Neural progenitor cell (in vitro differentiated cells): ENCODE measurements at regions not wholly inside any gene's neighbourhood (a gene's known extent, or its start where the extent isn't known, plus 50 kb on each side); places are given as distances from the start of the nearest gene placed in this dataset.

ENCODE experiments used
- DNase-seq: peaks from one replicate; pipeline ENCODE4 v3.0.0-alpha.2; 2016; ENCODE audit warnings: low spot score
- H2AFZ ChIP-seq: fragments of 200-600 bp; sonication (generic); replicated peaks from 2 replicates; pipeline ENCODE4 v1.6.1; 2016; ENCODE audit warnings: antibody characterized with exemption
- H3F3A ChIP-seq: fragments of 200-600 bp; sonication (generic); 2 replicates; pipeline ENCODE4 v1.6.1; 2016; ENCODE audit warnings: antibody characterized with exemption, low read depth
- H3K27ac ChIP-seq: fragments of 200-600 bp; sonication (generic); 2 replicates; pipeline ENCODE4 v1.5.1; 2016; ENCODE audit warnings: mild to moderate bottlenecking
- H3K27me3 ChIP-seq: fragments of 200-600 bp; sonication (generic); 2 replicates; pipeline ENCODE4 v1.6.1; 2016; ENCODE audit warnings: mild to moderate bottlenecking, moderate library complexity
- H3K36me3 ChIP-seq: fragments of 200-600 bp; sonication (generic); 2 replicates; pipeline ENCODE4 v1.5.1; 2016
- H3K4me1 ChIP-seq: fragments of 200-600 bp; sonication (generic); 2 replicates; pipeline ENCODE4 v1.6.1; 2016; ENCODE audit warnings: mixed run types
- H3K4me2 ChIP-seq: fragments of 200-600 bp; sonication (generic); 2 replicates; pipeline ENCODE4 v1.6.1; 2016
- H3K4me3 ChIP-seq: fragments of 200-600 bp; sonication (generic); 2 replicates; pipeline ENCODE4 v1.5.1; 2016
- H3K79me2 ChIP-seq: fragments of 200-600 bp; sonication (generic); 2 replicates; pipeline ENCODE4 v1.6.1; 2016; ENCODE audit warnings: low read depth
- H3K9ac ChIP-seq: fragments of 200-600 bp; sonication (generic); 2 replicates; pipeline ENCODE4 v1.6.1; 2016
- H3K9me3 ChIP-seq: fragments of 200-600 bp; sonication (generic); 2 replicates; pipeline ENCODE4 v1.5.1; 2016; ENCODE audit warnings: low read depth
- H4K20me1 ChIP-seq: fragments of 200-600 bp; sonication (generic); 2 replicates; pipeline ENCODE4 v1.6.1; 2016; ENCODE audit warnings: low read depth
- H3K27ac Mint-ChIP-seq: 3 replicates; pipeline ENCODE4 v1.8.0; 2021; ENCODE audit warnings: mixed read lengths
- H3K27me3 Mint-ChIP-seq: 2 replicates; pipeline ENCODE4 v1.8.0; 2022; ENCODE audit warnings: low read depth, mild to moderate bottlenecking, inconsistent platforms, moderate library complexity, mixed read lengths; ENCODE audit not compliant: insufficient read depth
- H3K36me3 Mint-ChIP-seq: 3 replicates; pipeline ENCODE4 v1.8.0; 2021; ENCODE audit warnings: mixed read lengths
- H3K4me1 Mint-ChIP-seq: 3 replicates; pipeline ENCODE4 v1.8.0; 2021; ENCODE audit warnings: mixed read lengths
- H3K4me3 Mint-ChIP-seq: 3 replicates; pipeline ENCODE4 v1.8.0; 2021; ENCODE audit warnings: mild to moderate bottlenecking, moderate library complexity, mixed read lengths
- H3K9me3 Mint-ChIP-seq: 3 replicates; pipeline ENCODE4 v1.8.0; 2020; ENCODE audit warnings: mixed read lengths
- CTCF ChIP-seq: fragments of 200-600 bp; sonication (generic); IDR thresholded peaks from 2 replicates; pipeline ENCODE4 v1.5.1; 2017; ENCODE audit warnings: antibody characterized with exemption, mild to moderate bottlenecking
- EZH2 ChIP-seq: fragments of 200-600 bp; sonication (generic); IDR thresholded peaks from 2 replicates; pipeline ENCODE4 v1.6.1; 2017; ENCODE audit warnings: antibody characterized with exemption, mild to moderate bottlenecking, moderate library complexity
- EZH2phosphoT487 ChIP-seq: fragments of 200-600 bp; sonication (generic); IDR thresholded peaks from 2 replicates; pipeline ENCODE4 v1.6.1; 2017; ENCODE audit warnings: antibody characterized with exemption

GRCh38 chr15:97547381-97547780 lies 413.1 kb upstream of the ARRDC4 start:
- H3K4me2 ChIP-seq = no peak overlapping the region
- no peak overlapping the region for H2AFZ ChIP-seq
- H3K9ac ChIP-seq = no peak overlapping the region
- Mint-ChIP-seq H3K9me3 (peaks cover 5% of the 10 kb centered on the region), H3K4me1 (no peaks in the 10 kb centered on the region), H3K27ac (no peak overlapping the region), H3K36me3 (no peaks in the 10 kb centered on the region), H3K4me3 (no peak overlapping the region), H3K27me3 (peaks cover 2% of the 10 kb centered on the region)
- no peaks in the 10 kb centered on the region for H3K9me3 ChIP-seq
- no peak overlapping the region for H3K4me3 ChIP-seq
- TF ChIP-seq CTCF (no peak), EZH2phosphoT487 (no peak)
- H3K36me3 ChIP-seq = no peaks in the 10 kb centered on the region
- no peaks in the 10 kb centered on the region for H3K4me1 ChIP-seq
- H3K27ac ChIP-seq = no peak overlapping the region
- no peaks in the 10 kb centered on the region for H3K27me3 ChIP-seq
- no peaks in the 10 kb centered on the region for H4K20me1 ChIP-seq
- H3K79me2 ChIP-seq = no peaks in the 10 kb centered on the region
- DNase-seq = no peak
- H3F3A ChIP-seq = no peaks in the 10 kb centered on the region

GRCh38 chr15:97561529-97561928 lies 399.0 kb upstream of the ARRDC4 start:
- no peak overlapping the region for H3K4me3 ChIP-seq
- no peak overlapping the region for H3K4me3 Mint-ChIP-seq
- H3K27me3 ChIP-seq = no peaks in the 10 kb centered on the region
- no peak overlapping the region for H3K27ac ChIP-seq
- H3K36me3 ChIP-seq = no peaks in the 10 kb centered on the region
- no peaks in the 10 kb centered on the region for H3K9me3 Mint-ChIP-seq
- H3K4me1 Mint-ChIP-seq = no peaks in the 10 kb centered on the region
- no peak overlapping the region for H3K9ac ChIP-seq
- H3K27ac Mint-ChIP-seq = no peak overlapping the region
- H4K20me1 ChIP-seq = no peaks in the 10 kb centered on the region
- no peaks in the 10 kb centered on the region for H3F3A ChIP-seq
- TF ChIP-seq CTCF (no peak), EZH2 (no peak), EZH2phosphoT487 (no peak)
- H3K4me2 ChIP-seq = no peak overlapping the region
- H3K27me3 Mint-ChIP-seq = no peaks in the 10 kb centered on the region
- no peak for DNase-seq
- H2AFZ ChIP-seq = no peak overlapping the region
- H3K9me3 ChIP-seq = no peaks in the 10 kb centered on the region
- no peaks in the 10 kb centered on the region for H3K36me3 Mint-ChIP-seq
- H3K79me2 ChIP-seq = no peaks in the 10 kb centered on the region
- H3K4me1 ChIP-seq = no peaks in the 10 kb centered on the region

DNA sequence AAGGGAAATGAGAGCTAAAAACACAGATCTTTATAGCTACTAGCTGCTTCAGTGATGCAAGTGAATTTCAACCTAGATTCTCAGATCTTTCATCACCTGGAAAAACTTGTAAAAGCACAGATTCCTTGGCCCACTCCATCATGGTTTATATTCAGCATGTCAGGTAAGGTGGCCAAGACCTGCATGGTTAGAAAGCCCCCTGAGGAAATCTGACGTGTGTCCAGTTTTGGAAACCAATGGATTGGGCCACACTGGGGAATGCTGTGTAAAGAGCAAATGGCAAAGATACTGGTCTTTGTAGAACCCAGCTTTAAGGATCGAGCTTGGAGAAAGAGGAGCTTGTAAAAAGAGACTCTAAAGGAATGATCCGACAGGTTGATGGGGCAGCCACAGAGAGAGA lies 397.0 kb upstream of the ARRDC4 start:
- Histone ChIP-seq H3K79me2 (no peaks in the 10 kb centered on the region), H3K4me1 (no peaks in the 10 kb centered on the region), H3K9ac (no peak overlapping the region), H3K27ac (no peak overlapping the region), H4K20me1 (no peaks in the 10 kb centered on the region), H3F3A (no peaks in the 10 kb centered on the region), H2AFZ (no peak overlapping the region), H3K36me3 (no peaks in the 10 kb centered on the region), H3K4me2 (no peak overlapping the region), H3K27me3 (no peaks in the 10 kb centered on the region), H3K4me3 (no peak overlapping the region), H3K9me3 (no peaks in the 10 kb centered on the region)
- H3K27ac Mint-ChIP-seq = no peak overlapping the region
- DNase-seq = no peak
- H3K9me3 Mint-ChIP-seq = no peaks in the 10 kb centered on the region
- H3K27me3 Mint-ChIP-seq = no peaks in the 10 kb centered on the region
- no peaks in the 10 kb centered on the region for H3K4me1 Mint-ChIP-seq
- TF ChIP-seq CTCF = no peak
- TF ChIP-seq EZH2phosphoT487 = no peak
- no peak for TF ChIP-seq EZH2
- H3K4me3 Mint-ChIP-seq = no peak overlapping the region
- H3K36me3 Mint-ChIP-seq = no peaks in the 10 kb centered on the region

DNA sequence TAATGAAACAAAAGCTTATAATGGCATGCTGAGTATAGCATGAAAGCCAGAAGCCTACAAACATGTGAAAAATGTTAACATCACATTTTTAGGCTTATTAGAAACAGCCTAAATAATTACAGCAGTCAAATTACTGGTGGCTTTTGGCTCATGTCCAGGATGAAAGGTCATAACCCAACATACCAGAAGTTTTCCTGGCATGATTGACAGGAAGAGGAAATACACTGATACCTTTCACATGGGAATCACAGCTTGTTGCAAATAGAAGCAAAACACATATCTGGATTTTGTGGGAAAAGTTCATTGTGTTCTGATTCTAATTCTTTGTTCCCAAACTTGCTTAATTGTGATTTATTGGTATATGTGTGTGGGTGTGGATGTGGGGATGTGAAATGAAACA lies 393.5 kb upstream of the ARRDC4 start:
- Histone ChIP-seq H2AFZ (no peak overlapping the region), H3K36me3 (no peaks in the 10 kb centered on the region), H3K4me1 (no peaks in the 10 kb centered on the region), H3K27ac (no peak overlapping the region), H4K20me1 (no peaks in the 10 kb centered on the region), H3K4me2 (no peak overlapping the region), H3K9me3 (no peaks in the 10 kb centered on the region), H3K4me3 (no peak overlapping the region), H3F3A (no peaks in the 10 kb centered on the region), H3K79me2 (no peaks in the 10 kb centered on the region), H3K27me3 (no peaks in the 10 kb centered on the region), H3K9ac (no peak overlapping the region)
- no peak for DNase-seq
- Mint-ChIP-seq H3K9me3 (no peaks in the 10 kb centered on the region), H3K27ac (no peak overlapping the region), H3K36me3 (no peaks in the 10 kb centered on the region), H3K4me1 (no peaks in the 10 kb centered on the region), H3K27me3 (no peaks in the 10 kb centered on the region), H3K4me3 (no peak overlapping the region)
- TF ChIP-seq EZH2phosphoT487 (no peak), CTCF (no peak), EZH2 (no peak)
